Astrocyte (in vitro differentiated cells and primary cell): ENCODE measurements at regions not wholly inside any gene's neighbourhood (a gene's known extent, or its start where the extent isn't known, plus 50 kb on each side); places are given as distances from the start of the nearest gene placed in this dataset.

Source experiments
- DNase-seq: peaks from one replicate; pipeline ENCODE4 v3.0.0-alpha.2; 2010; ENCODE audit warnings: low read depth
- FAIRE-seq: peaks from 2 replicates; lab custom pipeline; 2011; peaks lifted over from hg19 to GRCh38; lab: Jason Lieb, UNC
- H2AFZ ChIP-seq: 2 replicates; pipeline ENCODE4 v1.6.0; 2012; ENCODE audit warnings: low read depth, low read length, inconsistent platforms
- H3K27ac ChIP-seq: 2 replicates; pipeline ENCODE4 v1.5.1; 2011; ENCODE audit warnings: low read depth, low read length, inconsistent platforms
- H3K27me3 ChIP-seq: 2 replicates; pipeline ENCODE4 v1.6.0; 2011; ENCODE audit warnings: low read length, inconsistent platforms; ENCODE audit not compliant: insufficient read depth
- H3K36me3 ChIP-seq: 2 replicates; pipeline ENCODE4 v1.5.1; 2011; ENCODE audit warnings: low read length, inconsistent platforms; ENCODE audit not compliant: insufficient read depth
- H3K4me1 ChIP-seq: 2 replicates; pipeline ENCODE4 v1.5.1; 2011; ENCODE audit warnings: low read length, inconsistent platforms; ENCODE audit not compliant: insufficient read depth
- H3K4me2 ChIP-seq: 2 replicates; pipeline ENCODE4 v1.6.0; 2012; ENCODE audit warnings: low read length, inconsistent platforms
- H3K4me3 ChIP-seq: 2 replicates; pipeline ENCODE4 v1.5.1; 2011; ENCODE audit warnings: low read depth, mild to moderate bottlenecking, low read length, inconsistent platforms; ENCODE audit not compliant: insufficient read depth
- H3K79me2 ChIP-seq: 2 replicates; pipeline ENCODE4 v1.6.0; 2012; ENCODE audit warnings: mild to moderate bottlenecking, low read length, inconsistent platforms; ENCODE audit not compliant: insufficient read depth
- H3K9ac ChIP-seq: 2 replicates; pipeline ENCODE4 v1.6.0; 2012; ENCODE audit warnings: mild to moderate bottlenecking, low read length, inconsistent platforms
- H3K9me3 ChIP-seq: 2 replicates; pipeline ENCODE4 v1.5.1; 2012; ENCODE audit warnings: low read depth, mild to moderate bottlenecking, low read length, inconsistent platforms; ENCODE audit not compliant: insufficient read depth
- H4K20me1 ChIP-seq: 2 replicates; pipeline ENCODE4 v1.6.0; 2012; ENCODE audit warnings: low read length, inconsistent platforms; ENCODE audit not compliant: insufficient read depth
- H3K27ac Mint-ChIP-seq: one replicate; pipeline ENCODE4 v1.8.0; 2021; ENCODE audit warnings: mild to moderate bottlenecking, mixed read lengths; ENCODE audit not compliant: unreplicated experiment
- H3K27me3 Mint-ChIP-seq: one replicate; pipeline ENCODE4 v1.8.0; 2021; ENCODE audit warnings: low read depth, mixed read lengths; ENCODE audit not compliant: unreplicated experiment
- H3K36me3 Mint-ChIP-seq: one replicate; pipeline ENCODE4 v1.8.0; 2021; ENCODE audit warnings: low read depth, mixed read lengths; ENCODE audit not compliant: unreplicated experiment
- H3K4me1 Mint-ChIP-seq: one replicate; pipeline ENCODE4 v1.8.0; 2021; ENCODE audit warnings: low read depth, mixed read lengths; ENCODE audit not compliant: unreplicated experiment
- H3K4me3 Mint-ChIP-seq: one replicate; pipeline ENCODE4 v1.8.0; 2021; ENCODE audit warnings: mild to moderate bottlenecking, moderate library complexity, mixed read lengths; ENCODE audit not compliant: unreplicated experiment
- H3K9me3 Mint-ChIP-seq: one replicate; pipeline ENCODE4 v1.8.0; 2021; ENCODE audit warnings: mild to moderate bottlenecking, mixed read lengths; ENCODE audit not compliant: unreplicated experiment
- CTCF ChIP-seq: IDR thresholded peaks from 2 replicates; pipeline ENCODE4 v1.5.1; 2011; ENCODE audit warnings: low read depth, mild to moderate bottlenecking, inconsistent platforms, low read length, moderate library complexity; ENCODE audit not compliant: insufficient read depth
- EZH2 ChIP-seq: IDR thresholded peaks from 2 replicates; pipeline ENCODE4 v1.6.1; 2012; ENCODE audit warnings: mild to moderate bottlenecking, low read length, inconsistent platforms; ENCODE audit not compliant: insufficient read depth

- H3K4me1 ChIP-seq = no peaks in the 10 kb centered on the region
- no peaks in the 10 kb centered on the region for H4K20me1 ChIP-seq
- no peaks in the 10 kb centered on the region for H3K9me3 ChIP-seq
- FAIRE-seq = no peak
- no peak for TF ChIP-seq EZH2
- no peak for TF ChIP-seq CTCF
- no peaks in the 10 kb centered on the region for H3K9me3 Mint-ChIP-seq
- no peak overlapping the region for H3K9ac ChIP-seq
- DNase-seq = no peak
- H3K27me3 ChIP-seq = no peaks in the 10 kb centered on the region
- no peaks in the 10 kb centered on the region for H3K79me2 ChIP-seq
- H3K4me3 Mint-ChIP-seq = no peak overlapping the region
- no peak overlapping the region for H3K4me3 ChIP-seq
- no peak overlapping the region for H3K4me2 ChIP-seq
- H2AFZ ChIP-seq = no peak overlapping the region
- H3K27ac ChIP-seq = no peak overlapping the region
- H3K36me3 Mint-ChIP-seq = no peaks in the 10 kb centered on the region
- no peaks in the 10 kb centered on the region for H3K27me3 Mint-ChIP-seq
- no peaks in the 10 kb centered on the region for H3K36me3 ChIP-seq
- no peak overlapping the region for H3K27ac Mint-ChIP-seq
- no peaks in the 10 kb centered on the region for H3K4me1 Mint-ChIP-seq
Measured at GRCh38 chr6:145006914-145007313, 721.8 kb downstream of the UTRN start.

- Mint-ChIP-seq H3K27me3 (no peaks in the 10 kb centered on the region), H3K9me3 (no peaks in the 10 kb centered on the region), H3K27ac (no peak overlapping the region), H3K4me3 (no peak overlapping the region), H3K4me1 (peaks cover under 1% of the 10 kb centered on the region), H3K36me3 (no peaks in the 10 kb centered on the region)
- FAIRE-seq = no peak
- Histone ChIP-seq H3K4me1 (no peaks in the 10 kb centered on the region), H3K27me3 (no peaks in the 10 kb centered on the region), H3K4me3 (no peak overlapping the region), H3K36me3 (no peaks in the 10 kb centered on the region), H3K27ac (no peak overlapping the region), H4K20me1 (no peaks in the 10 kb centered on the region), H3K9me3 (no peaks in the 10 kb centered on the region), H3K79me2 (no peaks in the 10 kb centered on the region), H3K9ac (no peak overlapping the region), H3K4me2 (no peak overlapping the region), H2AFZ (no peak overlapping the region)
- TF ChIP-seq CTCF (no peak), EZH2 (no peak)
- no peak for DNase-seq
Measured at GRCh38 chr6:145008715-145009114, 723.6 kb downstream of the UTRN start.

- no peak overlapping the region for H3K4me3 Mint-ChIP-seq
- no peaks in the 10 kb centered on the region for H3K27me3 Mint-ChIP-seq
Measured at GRCh38 chr6:145009711-145010110, 724.6 kb downstream of the UTRN start.

More at GRCh38 chr6:145009711-145010110, 724.6 kb downstream of the UTRN start:
- H3K36me3 ChIP-seq = no peaks in the 10 kb centered on the region
- H2AFZ ChIP-seq = no peak overlapping the region
- no peak overlapping the region for H3K4me3 ChIP-seq
- no peaks in the 10 kb centered on the region for H3K4me1 ChIP-seq
- H3K9me3 Mint-ChIP-seq = no peaks in the 10 kb centered on the region
- no peaks in the 10 kb centered on the region for H3K9me3 ChIP-seq
- H3K36me3 Mint-ChIP-seq = no peaks in the 10 kb centered on the region
- H3K27me3 ChIP-seq = no peaks in the 10 kb centered on the region
- no peaks in the 10 kb centered on the region for H4K20me1 ChIP-seq
- H3K27ac ChIP-seq = no peak overlapping the region
- H3K4me1 Mint-ChIP-seq = peaks cover 10% of the 10 kb centered on the region
- DNase-seq = no peak
- no peak overlapping the region for H3K27ac Mint-ChIP-seq
- no peak overlapping the region for H3K4me2 ChIP-seq
- FAIRE-seq = no peak
- no peak overlapping the region for H3K9ac ChIP-seq
- H3K79me2 ChIP-seq = no peaks in the 10 kb centered on the region
- TF ChIP-seq EZH2 (no peak), CTCF (no peak)
